ENCODE measurements at regions not wholly inside any gene's neighbourhood (a gene's known extent, or its start where the extent isn't known, plus 50 kb on each side); places are given as distances from the start of the nearest gene placed in this dataset.
"Not testable (repeated sequence)": the region's sequence is repeated elsewhere in the genome, so short reads cannot be mapped to it uniquely, and the experiment has no call there.

DNA sequence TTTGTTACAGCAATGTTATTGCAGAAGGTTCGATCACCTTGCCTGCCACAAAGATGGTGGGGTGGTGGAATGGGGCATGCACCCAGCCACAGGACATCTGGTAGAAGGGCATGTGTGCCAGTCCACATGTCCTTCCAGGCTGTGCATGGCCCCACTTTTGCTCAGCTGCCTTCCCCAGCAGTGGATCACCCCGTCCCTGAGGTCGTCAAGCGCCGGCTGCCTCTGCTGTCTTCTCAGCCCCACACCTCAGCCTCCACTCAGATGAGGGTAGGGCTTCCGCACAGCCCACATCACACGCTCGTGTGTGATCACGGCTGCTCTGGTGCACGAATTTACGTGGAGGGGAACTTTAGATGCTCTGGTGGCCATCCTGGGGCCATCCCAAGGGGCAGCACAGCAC lies 109.5 kb upstream of the PMEPA1 start:
- DNase-seq = no peak

DNA sequence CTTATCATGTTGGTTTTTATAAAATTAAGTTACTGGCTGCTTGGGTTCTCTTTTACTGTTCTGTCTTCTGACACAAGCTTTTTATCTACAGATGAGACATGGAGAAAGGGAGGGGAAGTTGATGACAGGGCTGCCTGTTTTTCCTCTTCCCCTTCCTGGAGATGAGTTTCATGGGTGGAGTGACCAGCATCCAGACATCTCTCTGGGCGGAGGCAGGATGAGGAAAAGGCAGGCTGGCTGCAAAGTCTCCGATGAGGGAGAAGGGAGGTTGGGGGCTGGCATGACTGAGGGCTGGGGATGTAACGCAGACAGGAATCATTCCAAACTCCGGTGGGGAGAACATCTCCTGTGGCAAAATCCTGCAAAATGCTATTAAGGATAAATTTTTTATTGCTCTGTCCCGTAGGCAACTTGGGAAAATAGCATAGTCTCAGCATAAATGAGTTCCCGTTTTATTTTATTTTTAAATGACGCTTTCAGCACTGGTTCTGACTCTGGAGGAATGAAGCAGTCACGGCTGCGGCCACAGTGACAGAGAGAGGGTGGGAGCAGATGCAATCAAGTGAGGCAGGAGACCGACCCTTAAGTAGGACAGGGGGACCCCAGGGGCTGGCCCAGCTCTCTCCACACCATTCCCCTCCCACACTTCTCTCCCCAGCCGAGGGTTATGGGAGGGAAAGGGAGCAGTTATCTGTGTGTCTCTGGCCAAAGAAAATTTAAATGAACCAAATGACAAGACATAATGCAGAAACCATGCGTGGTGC lies 108.8 kb upstream of the PMEPA1 start:
- DNase-seq = no peak

GRCh38 chr20:57815405-57815804 lies 105.6 kb upstream of the PMEPA1 start:
- no peak for DNase-seq

DNA sequence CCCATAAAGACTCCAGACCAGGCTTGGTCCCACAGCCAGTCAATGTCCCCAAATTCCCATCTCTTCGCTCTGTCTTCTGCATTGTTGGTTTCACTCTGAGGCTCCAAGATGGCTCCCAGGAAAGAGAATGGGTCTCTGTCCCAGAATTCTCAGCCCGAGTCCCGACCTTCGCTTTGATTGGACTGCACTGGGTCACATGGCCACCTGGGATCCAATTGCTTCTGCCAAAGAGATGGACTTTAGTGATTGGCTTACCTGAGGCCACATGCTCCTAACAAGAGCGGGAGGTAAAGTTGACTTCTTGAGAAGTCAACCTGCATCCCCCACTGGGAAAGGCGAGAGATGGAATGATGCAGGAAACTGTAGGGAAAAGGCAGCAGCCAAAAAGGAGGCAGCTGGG lies 104.7 kb upstream of the PMEPA1 start:
- no peak for DNase-seq

DNA sequence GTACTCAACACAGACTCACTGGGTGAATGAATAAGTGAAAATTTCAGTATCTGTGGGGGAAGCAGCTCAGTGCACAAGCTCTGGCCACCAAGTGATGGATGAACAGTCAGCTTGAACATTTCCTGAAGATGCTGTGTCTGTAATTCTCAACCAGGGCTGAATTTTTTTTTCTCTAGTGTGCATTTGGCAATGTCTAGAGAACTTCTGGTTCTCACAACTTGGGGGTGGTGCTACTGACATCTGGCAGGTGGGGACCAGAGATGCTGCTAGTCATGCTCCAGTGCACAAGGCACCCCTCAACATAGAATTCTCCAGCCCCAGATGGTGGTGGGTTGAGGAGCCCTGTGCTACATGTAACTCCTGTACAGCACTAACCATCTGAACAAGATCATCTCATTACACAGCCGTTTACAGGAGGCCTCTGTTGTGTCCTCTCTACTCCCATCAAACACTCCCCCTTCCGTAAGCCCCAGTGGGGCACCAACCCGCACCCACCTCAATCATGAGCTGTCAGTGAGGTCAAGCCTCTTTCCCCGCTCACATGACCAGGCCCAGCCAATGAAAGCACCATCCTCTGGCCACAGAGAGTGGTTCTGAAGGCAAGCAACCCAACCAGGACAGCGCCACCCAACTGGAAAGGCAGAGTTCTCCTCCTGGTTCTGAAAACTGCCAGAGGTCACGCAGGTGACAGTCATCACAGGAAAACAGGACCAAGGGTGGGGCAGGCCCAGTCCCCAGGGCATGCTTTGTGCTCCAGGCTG lies 103.9 kb upstream of the PMEPA1 start:
- DNase-seq = no peak

DNA sequence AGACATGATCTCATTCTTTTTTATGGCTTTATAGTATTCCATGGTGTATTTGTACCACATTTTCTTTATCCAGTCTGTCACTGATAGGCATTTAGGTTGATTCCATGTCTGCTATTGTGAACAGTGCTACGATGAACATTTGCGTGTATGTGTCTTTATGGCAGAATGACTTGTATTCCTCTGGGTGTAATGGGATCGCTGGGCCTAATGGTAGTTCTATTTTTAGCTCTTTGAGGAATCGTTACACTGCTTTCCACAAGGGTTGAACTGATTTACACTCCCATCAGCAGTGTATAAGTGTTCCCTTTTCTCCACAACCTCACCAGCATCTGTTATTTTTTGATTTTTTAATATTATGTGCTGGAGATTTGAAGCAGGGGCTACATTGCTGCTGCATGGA lies 102.8 kb upstream of the PMEPA1 start:
- not testable (repeated sequence) for DNase-seq

DNA sequence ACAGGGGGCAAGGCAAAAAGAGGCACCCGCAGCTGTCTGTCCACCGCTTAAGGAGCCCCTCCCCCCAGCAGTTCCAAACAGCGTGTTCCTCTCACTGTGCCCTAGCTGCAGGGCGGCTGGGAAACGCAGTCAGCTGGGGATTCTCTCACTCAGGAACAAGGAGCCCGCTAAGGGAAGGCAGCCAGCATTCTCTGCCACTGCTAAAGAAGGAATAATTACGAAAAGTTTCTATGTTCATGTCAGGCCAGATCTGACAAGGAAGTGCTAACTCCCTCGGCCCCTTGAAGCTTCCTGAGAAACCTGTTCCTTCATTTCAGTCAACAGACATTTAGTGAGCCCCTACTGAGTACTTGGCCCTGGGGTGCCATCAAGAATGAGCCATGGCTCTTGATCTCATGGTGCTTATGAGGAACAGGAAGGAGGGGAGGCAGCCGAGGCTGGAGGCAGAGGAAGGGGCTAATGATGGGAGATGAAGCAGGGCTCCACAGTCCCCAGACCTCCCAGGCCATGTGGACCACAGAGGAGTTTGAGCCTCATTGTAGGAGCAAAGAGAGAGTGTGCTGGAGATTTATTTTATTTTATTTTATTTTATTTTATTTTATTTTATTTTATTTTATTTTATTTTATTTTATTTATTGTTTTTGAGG lies 101.7 kb upstream of the PMEPA1 start:
- DNase-seq = no peak

DNA sequence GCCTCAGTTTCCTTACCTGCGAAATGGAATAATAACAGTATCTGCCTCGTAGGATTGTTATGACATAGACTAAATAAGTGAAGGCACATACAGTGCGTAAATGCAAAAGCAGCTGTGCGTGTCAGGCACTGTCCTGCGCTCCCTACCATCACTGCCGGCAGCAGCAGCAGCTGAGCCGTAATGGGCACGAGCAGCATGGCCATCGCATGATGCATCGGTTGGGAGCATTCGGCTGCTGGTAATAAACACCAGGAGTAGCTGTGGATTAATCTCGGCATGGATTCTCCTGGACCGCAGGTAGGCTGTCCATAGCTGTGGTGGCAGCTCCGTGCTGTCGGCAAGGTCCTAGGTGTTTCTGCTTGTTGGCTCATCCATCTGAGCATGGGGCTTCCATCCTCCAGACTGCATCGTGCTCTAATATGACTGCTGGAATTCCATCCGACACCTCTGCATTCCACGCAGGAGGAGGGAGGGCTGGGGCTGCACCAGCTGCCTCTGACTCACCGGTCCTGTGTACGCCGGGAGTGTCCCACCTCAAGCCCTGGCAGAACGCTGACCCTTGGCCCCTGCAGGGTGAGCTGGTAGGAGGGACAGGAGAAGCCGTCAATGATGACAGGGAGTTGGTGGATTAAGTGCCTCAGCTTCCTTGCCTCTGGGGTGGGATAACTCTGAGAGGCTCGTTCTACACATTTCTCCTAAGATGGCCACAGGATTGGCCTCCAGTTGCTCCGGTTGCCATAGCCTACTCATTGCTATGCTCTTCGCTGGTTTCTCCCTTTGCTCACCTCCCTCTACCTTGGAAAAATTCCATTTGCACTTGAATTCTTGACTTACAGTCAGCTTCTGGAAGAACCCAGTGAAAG lies 100.9 kb upstream of the PMEPA1 start:
- DNase-seq = no peak

- DNase-seq = no peak
Observed at GRCh38 chr20:57809661-57810172, 99.9 kb upstream of the PMEPA1 start.

DNA sequence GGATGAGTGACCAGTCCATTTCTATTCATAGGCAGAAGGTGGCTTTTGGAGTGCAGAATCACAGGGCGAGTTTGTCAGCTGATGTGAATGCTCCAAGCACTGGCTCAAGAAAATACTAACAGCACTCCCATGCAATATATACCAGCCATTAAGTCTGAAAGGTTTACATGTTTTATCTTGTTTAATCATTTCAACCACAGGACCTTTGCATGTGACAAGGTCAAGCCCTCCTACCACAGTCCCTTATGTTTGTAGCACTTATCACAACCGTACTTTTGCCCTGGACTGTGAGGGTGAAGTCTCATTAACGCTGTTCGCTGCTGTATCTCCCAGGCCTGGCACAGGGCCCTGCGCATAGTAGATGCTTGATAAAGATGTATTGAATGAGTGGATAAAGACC lies 99.3 kb upstream of the PMEPA1 start:
- DNase-seq = no peak

DNA sequence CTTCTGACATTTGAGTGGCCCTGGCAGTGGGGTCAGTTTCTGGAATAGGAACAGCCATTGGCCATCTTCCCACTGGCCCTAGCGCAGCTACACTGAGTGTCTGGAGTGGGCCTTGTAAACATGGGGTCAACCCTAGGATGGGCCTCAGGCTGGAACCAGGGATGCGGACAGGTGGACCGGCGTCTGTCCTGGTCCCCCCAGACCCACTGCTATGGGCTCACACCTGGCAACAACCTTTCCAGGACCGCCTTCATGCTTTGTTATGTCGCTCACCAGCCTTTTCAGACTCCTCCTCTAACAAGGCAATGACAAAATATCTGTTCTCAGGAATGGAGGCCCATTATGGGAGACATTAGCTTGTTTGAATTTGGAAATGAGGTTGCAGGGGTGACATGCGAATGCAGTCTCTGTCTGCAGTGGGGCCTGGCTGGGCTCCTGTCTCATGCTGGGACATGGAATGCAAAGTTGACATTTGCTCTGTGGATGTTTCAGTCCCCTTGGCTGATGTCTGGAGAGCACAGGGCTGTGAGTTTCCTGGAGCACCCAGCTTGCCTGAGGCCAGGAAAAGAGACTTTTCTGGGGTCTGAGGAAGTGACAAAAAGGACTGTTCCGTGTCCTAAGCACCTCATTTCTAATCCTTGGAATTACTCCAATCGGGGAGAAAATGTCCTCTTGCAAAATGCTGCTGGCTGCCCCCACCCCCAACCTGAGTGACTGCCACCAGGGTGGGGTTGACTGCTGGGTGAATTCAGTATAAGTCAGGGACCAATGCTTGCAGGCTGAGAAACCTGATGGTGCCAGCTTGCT lies 98.7 kb upstream of the PMEPA1 start:
- DNase-seq = no peak

DNA sequence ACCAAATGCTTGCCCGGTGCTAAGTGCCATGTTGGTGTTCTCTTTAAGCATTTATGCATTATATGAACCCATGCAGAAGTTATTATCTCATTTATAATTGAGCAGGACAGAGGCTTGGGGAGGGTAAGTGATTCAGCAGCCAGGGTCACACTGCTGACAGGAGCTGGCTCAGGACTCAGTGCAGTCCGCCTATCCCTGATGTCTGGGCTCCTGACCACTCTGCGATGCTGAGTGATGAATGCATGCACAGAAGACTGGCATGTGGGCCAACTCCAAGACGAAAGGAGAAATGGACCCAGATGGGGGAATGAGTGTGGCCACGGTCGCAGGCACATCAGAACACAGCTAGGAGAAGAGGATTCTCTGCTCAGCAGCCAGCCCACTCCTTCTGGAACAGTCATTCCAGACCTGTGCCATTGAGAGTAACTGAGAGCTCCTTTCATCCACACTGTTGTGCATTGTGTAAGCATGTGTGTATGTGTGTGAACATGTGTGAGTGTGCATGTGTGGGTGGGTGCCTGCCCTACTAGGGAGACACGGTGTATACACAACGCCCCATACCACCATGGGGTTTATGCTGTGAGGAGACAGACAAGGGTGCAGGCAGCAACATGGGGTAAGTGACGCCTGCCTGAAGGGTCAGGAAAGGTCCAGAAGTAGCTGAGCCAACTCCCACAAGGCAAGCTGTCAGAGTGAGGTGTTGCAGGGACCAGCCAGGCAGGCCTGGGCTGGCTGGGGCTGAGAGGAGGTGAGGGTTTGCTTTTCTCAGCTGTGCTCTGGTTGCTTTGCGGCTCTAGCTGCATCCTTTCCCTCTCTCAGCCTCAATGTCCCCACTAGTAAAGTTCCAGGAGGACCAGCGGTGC lies 97.8 kb upstream of the PMEPA1 start:
- no peak for DNase-seq

- no peak for DNase-seq
Observed at GRCh38 chr20:57806975-57807374, 97.2 kb upstream of the PMEPA1 start.

DNA sequence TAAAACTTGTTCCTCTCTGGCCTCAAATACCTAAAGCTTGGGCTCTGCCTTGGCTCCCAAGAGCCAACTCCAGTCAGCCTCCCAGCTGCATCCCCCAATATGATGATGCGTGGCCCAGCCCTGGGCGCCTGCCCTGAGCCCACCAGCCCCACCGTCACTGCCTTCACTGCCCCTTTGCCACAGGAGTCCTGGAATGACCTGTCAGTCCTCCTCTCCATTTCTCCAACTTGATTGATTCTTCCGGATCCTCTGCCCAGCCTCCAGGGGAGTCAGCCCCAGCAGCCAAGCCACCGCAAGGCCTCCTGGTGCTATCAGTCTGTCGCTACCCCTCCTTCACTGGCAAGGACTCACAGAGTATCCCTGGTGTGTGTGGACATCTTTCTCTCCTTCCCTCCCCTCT lies 96.7 kb upstream of the PMEPA1 start:
- DNase-seq = no peak

DNA sequence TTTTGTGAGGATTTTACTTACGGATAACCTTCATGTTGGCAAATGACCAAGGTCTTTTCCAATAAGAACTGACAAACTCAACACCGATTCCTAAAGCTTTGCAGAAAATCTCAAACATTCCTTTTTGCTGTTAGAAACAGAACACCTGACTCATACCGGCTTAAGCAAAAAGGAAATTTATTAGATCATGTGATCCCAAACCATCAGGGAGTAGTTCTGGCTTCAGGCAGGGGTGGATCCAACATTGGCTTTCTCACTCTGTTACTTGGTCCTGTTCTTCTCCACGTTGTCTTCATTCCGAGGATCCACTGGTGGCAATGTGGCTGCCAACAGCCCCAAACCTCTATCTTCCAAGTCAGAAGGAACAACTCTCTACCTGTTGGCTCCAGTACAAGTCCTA lies 95.9 kb upstream of the PMEPA1 start:
- DNase-seq = no peak

GRCh38 chr20:57804470-57805250 lies 94.8 kb upstream of the PMEPA1 start:
- DNase-seq = no peak

DNA sequence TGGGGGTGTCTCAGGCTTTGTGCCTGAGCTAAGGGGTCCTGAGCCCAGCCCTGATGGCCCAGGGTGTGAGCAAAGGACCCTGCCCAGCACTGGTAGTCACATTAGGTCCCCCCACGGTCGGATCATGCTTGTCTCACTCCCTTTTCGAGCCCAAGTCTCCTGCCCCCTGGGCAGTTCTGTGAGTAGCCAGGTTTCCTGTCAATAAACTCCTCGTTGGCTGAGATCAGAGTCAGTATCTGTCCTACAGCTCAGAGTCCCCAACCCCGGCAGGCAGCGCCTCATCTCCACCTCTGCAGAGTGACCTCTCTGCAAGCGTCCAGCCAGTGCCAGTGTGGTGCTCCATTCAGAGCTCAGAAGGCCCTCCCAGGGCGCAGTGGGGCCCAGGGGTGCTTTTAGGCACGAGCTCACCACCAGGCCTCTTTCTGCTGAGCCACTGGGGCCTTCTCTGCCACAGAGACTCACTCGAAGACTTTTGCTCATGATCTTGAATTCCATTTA lies 93.7 kb upstream of the PMEPA1 start:
- no peak for DNase-seq

GRCh38 chr20:57802765-57803507 lies 93.1 kb upstream of the PMEPA1 start:
- no peak for DNase-seq

GRCh38 chr20:57801581-57801980 lies 91.8 kb upstream of the PMEPA1 start:
- no peak for DNase-seq
